Testis (tissue), 2 donors: ENCODE measurements at regions not wholly inside any gene's neighbourhood (a gene's known extent, or its start where the extent isn't known, plus 50 kb on each side); places are given as distances from the start of the nearest gene placed in this dataset.
"Not testable (repeated sequence)": the region's sequence is repeated elsewhere in the genome, so short reads cannot be mapped to it uniquely, and the experiment has no call there.

Experiments used
- CTCF ChIP-seq, 3 experiments: fragments of 450-650 bp in 2 of 3; fragments of 200-600 bp in 1 of 3; sonication (generic) in 1 of 3; IDR thresholded peaks; one replicate each; pipeline ENCODE4 v1.5.1; 2016 to 2019; ENCODE audit warnings: antibody characterized with exemption in 3 of 3, mild to moderate bottlenecking in 2 of 3, moderate library complexity in 1 of 3
- POLR2A ChIP-seq: fragments of 450-650 bp; IDR thresholded peaks from one replicate; pipeline ENCODE4 v1.6.1; 2017; ENCODE audit warnings: antibody characterized with exemption, mild to moderate bottlenecking, moderate library complexity

DNA sequence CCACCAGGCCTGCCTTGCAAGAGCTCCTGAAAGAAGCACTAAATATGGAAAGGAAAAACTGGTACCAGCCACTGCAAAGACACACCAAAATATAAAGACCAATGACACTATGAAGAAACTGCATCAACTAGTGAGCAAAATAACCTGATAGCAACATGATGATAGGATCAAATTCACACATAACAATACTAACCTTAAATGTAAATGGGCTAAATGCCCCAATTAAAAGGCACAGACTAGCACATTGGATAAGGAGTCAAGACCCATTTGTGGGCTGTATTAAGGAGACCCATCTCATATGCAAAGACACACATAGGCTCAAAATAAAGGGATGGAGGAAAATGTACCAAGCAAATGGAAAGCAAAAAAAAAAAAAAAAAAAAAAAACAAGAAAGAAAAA lies 141.8 kb upstream of the VIPR2 start:
- not testable (repeated sequence) for TF ChIP-seq CTCF (IDR thresholded peaks at IDR 0.05); POLR2A
